CD8-positive, alpha-beta memory T cell (primary cell): ENCODE measurements at regions not wholly inside any gene's neighbourhood (a gene's known extent, or its start where the extent isn't known, plus 50 kb on each side); places are given as distances from the start of the nearest gene placed in this dataset.
A peak's percentile ranks its signal among the peaks of the same experiment; 100 is the strongest.

Experiments used
- CTCF ChIA-PET: fragments of 350-600 bp; sonication (Branson Sonifier 250); formaldehyde crosslinking; loops from one replicate; lab custom pipeline; 2021; ENCODE audit warnings: antibody characterized with exemption; lab: Charles Lee
- POLR2A ChIA-PET: fragments of 350-600 bp; sonication (Branson Sonifier 250); formaldehyde crosslinking; loops from one replicate; lab custom pipeline; 2021; ENCODE audit warnings: antibody characterized with exemption; lab: Charles Lee
- DNase-seq, 5 donors: peaks; one replicate each; pipeline versions ENCODE4 v3.0.0 to v3.0.0-alpha.2; 2020 to 2022; ENCODE audit warnings: mixed read lengths in 1 of 5
- H3K27ac ChIP-seq: one replicate; pipeline ENCODE4 v1.7.0; 2013; ENCODE audit warnings: low read depth, mild to moderate bottlenecking, low read length, moderate library complexity
- H3K27me3 ChIP-seq: 2 replicates; pipeline ENCODE4 v1.7.0; 2013; ENCODE audit warnings: low read length, mild to moderate bottlenecking; ENCODE audit not compliant: insufficient read depth, poor library complexity, severe bottlenecking
- H3K36me3 ChIP-seq: 2 replicates; pipeline ENCODE4 v1.7.0; 2013; ENCODE audit warnings: mild to moderate bottlenecking, low read length, moderate library complexity; ENCODE audit not compliant: insufficient read depth
- H3K4me1 ChIP-seq: 2 replicates; pipeline ENCODE4 v1.7.0; 2013; ENCODE audit warnings: mild to moderate bottlenecking, low read length, moderate library complexity; ENCODE audit not compliant: insufficient read depth
- H3K4me3 ChIP-seq: 2 replicates; pipeline ENCODE4 v1.7.0; 2013; ENCODE audit warnings: mild to moderate bottlenecking, low read length
- H3K9me3 ChIP-seq: 2 replicates; pipeline ENCODE4 v1.7.0; 2013; ENCODE audit warnings: mild to moderate bottlenecking, low read length
- H3K27ac Mint-ChIP-seq, 8 donors: one replicate each; pipeline ENCODE4 v1.8.0; 2020 to 2021; ENCODE audit warnings: mixed read lengths in 8 of 8, mild to moderate bottlenecking in 6 of 8, inconsistent platforms in 3 of 8, moderate library complexity in 3 of 8
- H3K27me3 Mint-ChIP-seq, 2 donors: one replicate each; pipeline ENCODE4 v1.8.0; 2020 to 2021; ENCODE audit warnings: mixed read lengths in 2 of 2, mild to moderate bottlenecking in 1 of 2, moderate library complexity in 1 of 2
- H3K36me3 Mint-ChIP-seq, 3 donors: one replicate each; pipeline ENCODE4 v1.8.0; 2020 to 2021; ENCODE audit warnings: mixed read lengths in 3 of 3, inconsistent platforms in 1 of 3, mild to moderate bottlenecking in 1 of 3
- H3K4me1 Mint-ChIP-seq, 3 donors: one replicate each; pipeline ENCODE4 v1.8.0; 2020 to 2021; ENCODE audit warnings: mixed read lengths in 3 of 3, inconsistent platforms in 1 of 3, mild to moderate bottlenecking in 1 of 3
- H3K4me3 Mint-ChIP-seq, 7 donors: one replicate each; pipeline ENCODE4 v1.8.0; 2020 to 2021; ENCODE audit warnings: mixed read lengths in 7 of 7, mild to moderate bottlenecking in 6 of 7, moderate library complexity in 4 of 7, inconsistent platforms in 2 of 7
- H3K9me3 Mint-ChIP-seq, 5 donors: one replicate each; pipeline ENCODE4 v1.8.0; 2020 to 2022; ENCODE audit warnings: mixed read lengths in 5 of 5, mild to moderate bottlenecking in 3 of 5, moderate library complexity in 2 of 5, inconsistent platforms in 1 of 5

- Histone ChIP-seq H3K27ac (no peak overlapping the region), H3K9me3 (no peaks in the 10 kb centered on the region), H3K4me1 (no peaks in the 10 kb centered on the region), H3K27me3 (no peaks in the 10 kb centered on the region), H3K4me3 (no peak overlapping the region), H3K36me3 (no peaks in the 10 kb centered on the region)
- Mint-ChIP-seq H3K36me3 (no peaks in the 10 kb centered on the region), H3K4me3 (no peak overlapping the region), H3K27me3 (no peaks in the 10 kb centered on the region), H3K27ac (no peak overlapping the region), H3K4me1 (no peaks in the 10 kb centered on the region), H3K9me3 (peaks cover 0 to 18% (median 2%) of the 10 kb centered on the region in 5 donors)
- ChIA-PET CTCF (no interaction called here), POLR2A (no interaction called here)
- DNase-seq = no peak
Observed at GRCh38 chr2:188096910-188097309, 194.8 kb upstream of the GULP1 start.

- H3K4me1 Mint-ChIP-seq = no peaks in the 10 kb centered on the region
- Histone ChIP-seq H3K9me3 (no peaks in the 10 kb centered on the region), H3K4me1 (no peaks in the 10 kb centered on the region), H3K27ac (no peak overlapping the region), H3K4me3 (no peak overlapping the region), H3K36me3 (no peaks in the 10 kb centered on the region), H3K27me3 (no peaks in the 10 kb centered on the region)
- no peak for DNase-seq
- H3K36me3 Mint-ChIP-seq = no peaks in the 10 kb centered on the region
- H3K27ac Mint-ChIP-seq = no peak overlapping the region
- H3K27me3 Mint-ChIP-seq = no peaks in the 10 kb centered on the region
- CTCF ChIA-PET = no interaction called here
- POLR2A ChIA-PET = no interaction called here
- H3K4me3 Mint-ChIP-seq = no peak overlapping the region
- peaks cover 0 to 24% (median 2%) of the 10 kb centered on the region in 5 donors for H3K9me3 Mint-ChIP-seq
Observed at GRCh38 chr2:188102881-188103280, 188.8 kb upstream of the GULP1 start.

DNA sequence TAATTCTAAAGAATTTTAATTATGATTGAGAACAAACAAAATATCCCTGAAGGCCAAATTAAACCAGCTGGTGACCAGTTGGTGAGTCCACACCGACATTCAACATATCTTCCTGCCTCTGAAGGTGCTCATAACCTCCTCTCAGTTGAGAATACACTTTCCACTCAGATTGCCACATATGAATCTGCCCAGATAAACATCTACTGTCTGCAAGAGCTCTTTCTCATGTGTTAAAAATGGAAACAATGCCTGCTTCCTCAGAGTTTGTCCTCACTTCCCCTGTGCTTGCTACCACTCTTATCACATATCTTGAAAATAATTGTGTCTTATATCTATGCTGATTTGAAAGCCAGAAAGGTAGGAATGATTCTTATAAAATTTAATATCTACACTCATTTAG lies 177.7 kb upstream of the GULP1 start:
- Histone ChIP-seq H3K36me3 (no peaks in the 10 kb centered on the region), H3K27me3 (no peaks in the 10 kb centered on the region), H3K4me3 (no peak overlapping the region), H3K9me3 (no peaks in the 10 kb centered on the region), H3K27ac (no peak overlapping the region), H3K4me1 (no peaks in the 10 kb centered on the region)
- peak overlapping the region in 1 of 8 donors; percentile 3 for H3K27ac Mint-ChIP-seq
- H3K36me3 Mint-ChIP-seq = no peaks in the 10 kb centered on the region
- ChIA-PET CTCF (no interaction called here), POLR2A (no interaction called here)
- H3K4me3 Mint-ChIP-seq = no peak overlapping the region
- H3K27me3 Mint-ChIP-seq = no peaks in the 10 kb centered on the region
- no peak for DNase-seq
- H3K9me3 Mint-ChIP-seq = peaks cover 0 to 18% (median 2%) of the 10 kb centered on the region in 5 donors
- H3K4me1 Mint-ChIP-seq = no peaks in the 10 kb centered on the region

DNA sequence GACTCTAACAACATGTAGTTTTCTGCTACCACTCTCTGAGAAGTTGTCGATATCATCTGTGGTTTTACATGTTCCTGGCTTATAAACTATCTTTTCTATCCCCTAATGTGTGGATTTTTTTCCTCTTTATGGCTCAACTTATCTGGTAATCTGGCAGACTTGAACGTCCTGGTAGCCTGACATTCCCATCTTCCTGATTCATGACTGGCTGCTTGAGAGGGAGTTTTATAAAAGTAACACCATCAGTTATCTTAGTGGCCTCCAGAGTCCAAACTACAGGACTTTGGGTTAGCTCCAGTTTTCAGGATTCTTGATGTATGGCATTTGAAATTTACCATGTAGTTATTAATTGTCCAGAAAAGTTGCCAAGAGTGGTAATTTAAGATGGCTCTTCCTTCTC lies 174.0 kb upstream of the GULP1 start:
- POLR2A ChIA-PET = no interaction called here
- Histone ChIP-seq H3K27ac (no peak overlapping the region), H3K4me1 (no peaks in the 10 kb centered on the region), H3K4me3 (no peak overlapping the region), H3K27me3 (no peaks in the 10 kb centered on the region), H3K9me3 (no peaks in the 10 kb centered on the region), H3K36me3 (no peaks in the 10 kb centered on the region)
- Mint-ChIP-seq H3K36me3 (no peaks in the 10 kb centered on the region), H3K27me3 (no peaks in the 10 kb centered on the region), H3K9me3 (peaks cover 0 to 20% (median under 1%) of the 10 kb centered on the region in 5 donors), H3K4me1 (no peaks in the 10 kb centered on the region), H3K27ac (no peak overlapping the region), H3K4me3 (no peak overlapping the region)
- DNase-seq = no peak
- CTCF ChIA-PET = no interaction called here

- ChIA-PET POLR2A (no interaction called here), CTCF (no interaction called here)
- Histone ChIP-seq H3K36me3 (no peaks in the 10 kb centered on the region), H3K27me3 (no peaks in the 10 kb centered on the region), H3K4me3 (no peak overlapping the region), H3K9me3 (no peaks in the 10 kb centered on the region), H3K4me1 (no peaks in the 10 kb centered on the region), H3K27ac (no peak overlapping the region)
- Mint-ChIP-seq H3K36me3 (no peaks in the 10 kb centered on the region), H3K27me3 (no peaks in the 10 kb centered on the region), H3K27ac (no peak overlapping the region), H3K4me3 (no peak overlapping the region), H3K4me1 (no peaks in the 10 kb centered on the region), H3K9me3 (peaks cover 0 to 13% (median 0%) of the 10 kb centered on the region in 5 donors)
- no peak for DNase-seq
Observed at GRCh38 chr2:188118431-188118830, 173.2 kb upstream of the GULP1 start.

DNA sequence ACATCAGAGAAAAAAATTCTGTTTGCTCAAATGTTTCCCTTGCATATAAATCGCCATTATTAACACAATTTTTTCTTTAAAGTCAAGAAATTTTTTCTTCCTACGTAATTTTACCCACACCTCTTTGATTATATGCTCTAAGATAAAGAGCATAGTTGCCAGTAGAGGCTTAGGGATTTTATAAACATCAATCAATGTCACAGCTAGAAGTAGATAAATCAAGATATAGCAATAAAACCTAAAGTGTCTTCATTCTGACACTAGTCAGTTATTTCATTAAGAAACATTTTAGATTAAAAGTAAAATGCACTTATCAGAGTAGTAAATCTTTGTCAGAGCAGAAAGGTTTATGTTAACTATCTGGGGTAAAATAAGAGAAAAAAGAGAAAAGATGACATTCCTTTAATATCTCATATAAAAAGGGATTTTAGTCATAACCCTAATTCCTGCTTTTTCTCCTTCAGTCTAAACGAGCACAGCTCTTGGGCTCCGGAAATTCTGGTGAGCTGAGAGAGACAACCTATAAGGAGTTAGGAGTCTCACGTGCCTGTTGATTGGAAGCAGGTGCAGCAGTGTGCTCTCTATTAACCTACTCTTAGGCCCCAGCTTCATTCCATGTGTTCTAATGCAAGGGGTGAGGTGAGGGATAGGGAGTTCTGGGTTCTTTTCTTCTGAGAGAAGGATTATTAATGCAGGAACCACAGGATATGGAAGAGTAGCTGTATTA lies 172.4 kb upstream of the GULP1 start:
- no peak for DNase-seq
- Histone ChIP-seq H3K36me3 (no peaks in the 10 kb centered on the region), H3K27ac (no peak overlapping the region), H3K9me3 (no peaks in the 10 kb centered on the region), H3K27me3 (no peaks in the 10 kb centered on the region), H3K4me3 (no peak overlapping the region), H3K4me1 (no peaks in the 10 kb centered on the region)
- Mint-ChIP-seq H3K4me1 (no peaks in the 10 kb centered on the region), H3K36me3 (no peaks in the 10 kb centered on the region), H3K9me3 (peaks cover 0 to 13% (median 0%) of the 10 kb centered on the region in 5 donors), H3K4me3 (no peak overlapping the region), H3K27me3 (no peaks in the 10 kb centered on the region), H3K27ac (no peak overlapping the region)
- CTCF ChIA-PET = no interaction called here
- POLR2A ChIA-PET = no interaction called here

- CTCF ChIA-PET = no interaction called here
- H3K27me3 ChIP-seq = no peaks in the 10 kb centered on the region
Observed at GRCh38 chr2:188122985-188123384, 168.7 kb upstream of the GULP1 start.

GRCh38 chr2:188129677-188130076 lies 162.0 kb upstream of the GULP1 start:
- Histone ChIP-seq H3K27ac (no peak overlapping the region), H3K9me3 (no peaks in the 10 kb centered on the region), H3K27me3 (no peaks in the 10 kb centered on the region), H3K4me1 (no peaks in the 10 kb centered on the region), H3K4me3 (no peak overlapping the region), H3K36me3 (no peaks in the 10 kb centered on the region)
- Mint-ChIP-seq H3K27ac (no peak overlapping the region), H3K27me3 (no peaks in the 10 kb centered on the region), H3K4me3 (no peak overlapping the region), H3K4me1 (no peaks in the 10 kb centered on the region), H3K36me3 (no peaks in the 10 kb centered on the region), H3K9me3 (peaks cover 0 to 8% (median 5%) of the 10 kb centered on the region in 5 donors)
- CTCF ChIA-PET = no interaction called here
- POLR2A ChIA-PET = no interaction called here
- DNase-seq = no peak

More at GRCh38 chr2:188122985-188123384, 168.7 kb upstream of the GULP1 start:
- POLR2A ChIA-PET = no interaction called here
- Mint-ChIP-seq H3K27me3 (no peaks in the 10 kb centered on the region), H3K27ac (no peak overlapping the region), H3K36me3 (no peaks in the 10 kb centered on the region), H3K4me1 (no peaks in the 10 kb centered on the region), H3K9me3 (peaks cover 0 to 7% (median 0%) of the 10 kb centered on the region in 5 donors), H3K4me3 (no peak overlapping the region)
- no peaks in the 10 kb centered on the region for H3K9me3 ChIP-seq
- no peak overlapping the region for H3K4me3 ChIP-seq
- no peak overlapping the region for H3K27ac ChIP-seq
- H3K36me3 ChIP-seq = no peaks in the 10 kb centered on the region
- DNase-seq = no peak
- H3K4me1 ChIP-seq = no peaks in the 10 kb centered on the region
